SJCRH30 (cell line): ENCODE measurements at regions not wholly inside any gene's neighbourhood (a gene's known extent, or its start where the extent isn't known, plus 50 kb on each side); places are given as distances from the start of the nearest gene placed in this dataset.

Source experiments
- DNase-seq, 2 experiments: peaks; one replicate each; pipeline ENCODE4 v3.0.0-alpha.2; 2015 to 2020
- H3K27ac ChIP-seq: fragments of 250-450 bp; sonication (Bioruptor Pico); 2 replicates; pipeline ENCODE4 v1.5.1; 2020; ENCODE audit warnings: mild to moderate bottlenecking, moderate library complexity
- H3K27me3 ChIP-seq: fragments of 250-450 bp; sonication (Bioruptor Pico); 2 replicates; pipeline ENCODE4 v1.5.1; 2020; ENCODE audit warnings: mild to moderate bottlenecking, moderate library complexity
- H3K36me3 ChIP-seq: fragments of 250-450 bp; sonication (Bioruptor Pico); 2 replicates; pipeline ENCODE4 v1.5.1; 2020; ENCODE audit warnings: mild to moderate bottlenecking, moderate library complexity
- H3K4me1 ChIP-seq: fragments of 250-450 bp; sonication (Bioruptor Pico); 2 replicates; pipeline ENCODE4 v1.5.1; 2020; ENCODE audit warnings: mild to moderate bottlenecking, moderate library complexity
- H3K4me3 ChIP-seq: fragments of 250-450 bp; sonication (Bioruptor Pico); 2 replicates; pipeline ENCODE4 v1.5.1; 2020; ENCODE audit warnings: mild to moderate bottlenecking, moderate library complexity
- H3K9me3 ChIP-seq: fragments of 250-450 bp; sonication (Bioruptor Pico); replicated peaks from 2 replicates; pipeline ENCODE4 v1.5.1; 2020; ENCODE audit warnings: mild to moderate bottlenecking, moderate library complexity

DNA sequence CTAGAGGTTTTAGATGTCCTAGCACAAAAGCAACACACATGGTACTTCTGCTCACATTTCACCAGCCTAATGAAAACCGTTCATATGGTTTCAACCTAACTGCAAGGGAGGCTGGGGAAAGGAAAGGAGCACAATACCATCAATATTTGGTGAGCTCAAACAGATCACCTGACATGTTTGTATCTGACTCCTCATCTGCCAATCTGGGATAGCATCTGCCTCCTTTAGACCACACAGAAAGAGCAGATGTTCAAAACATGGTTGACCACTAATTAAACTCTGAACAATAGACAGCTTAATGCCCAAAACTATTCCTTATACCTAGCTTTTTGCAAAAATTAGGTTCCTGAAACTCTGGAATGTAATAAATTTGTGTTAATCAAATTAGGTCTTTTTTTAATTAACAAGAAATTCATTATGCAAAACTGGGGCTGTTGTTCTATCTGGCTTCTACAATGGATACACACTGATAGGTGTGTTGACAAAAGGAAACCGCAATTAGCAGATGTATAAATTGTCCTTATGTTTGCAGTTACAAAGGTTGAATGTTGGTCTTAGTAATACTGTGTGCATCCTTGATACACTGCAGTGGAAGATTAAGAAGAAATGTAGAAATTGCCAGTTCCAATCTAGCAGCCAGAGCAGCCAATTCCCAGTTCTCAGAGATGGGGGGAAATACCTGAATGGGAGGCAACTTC lies 89.3 kb downstream of the DUSP6 start:
- Histone ChIP-seq H3K27me3 (no peaks in the 10 kb centered on the region), H3K4me1 (peaks cover 25% of the 10 kb centered on the region)
- peak; percentile 19 to 49 for DNase-seq

DNA sequence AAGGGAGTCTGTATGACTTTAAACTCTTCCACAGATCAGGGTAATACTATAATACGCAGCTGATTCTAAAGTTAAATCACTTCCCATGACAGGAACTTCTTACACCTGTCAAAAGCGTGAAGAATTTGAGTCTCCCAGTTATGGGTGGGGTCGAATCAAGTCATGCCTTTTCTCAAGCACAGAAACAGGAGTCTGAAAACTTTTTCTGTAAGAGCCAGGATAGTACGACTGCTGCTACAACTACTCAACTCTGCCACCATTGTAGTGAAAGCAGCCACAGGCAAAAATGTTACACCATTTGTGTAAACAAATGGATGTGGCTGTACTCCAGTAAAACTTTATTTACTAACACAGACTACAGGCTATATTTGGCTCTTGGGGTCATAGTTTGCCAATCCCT lies 90.3 kb downstream of the DUSP6 start:
- Histone ChIP-seq H3K27me3 (no peaks in the 10 kb centered on the region), H3K4me3 (no peak overlapping the region), H3K4me1 (peaks cover 25% of the 10 kb centered on the region), H3K27ac (peak overlapping the region; percentile 78), H3K36me3 (no peaks in the 10 kb centered on the region), H3K9me3 (no peaks in the 10 kb centered on the region)
- peak; percentile 65 to 88 for DNase-seq

More for the DNA sequence above, 89.3 kb downstream of the DUSP6 start:
- H3K36me3 ChIP-seq: no peaks in the 10 kb centered on the region
- H3K9me3 ChIP-seq: no peaks in the 10 kb centered on the region
- peak overlapping the region; percentile 78 for H3K27ac ChIP-seq
- H3K4me3 ChIP-seq: no peak overlapping the region

DNA sequence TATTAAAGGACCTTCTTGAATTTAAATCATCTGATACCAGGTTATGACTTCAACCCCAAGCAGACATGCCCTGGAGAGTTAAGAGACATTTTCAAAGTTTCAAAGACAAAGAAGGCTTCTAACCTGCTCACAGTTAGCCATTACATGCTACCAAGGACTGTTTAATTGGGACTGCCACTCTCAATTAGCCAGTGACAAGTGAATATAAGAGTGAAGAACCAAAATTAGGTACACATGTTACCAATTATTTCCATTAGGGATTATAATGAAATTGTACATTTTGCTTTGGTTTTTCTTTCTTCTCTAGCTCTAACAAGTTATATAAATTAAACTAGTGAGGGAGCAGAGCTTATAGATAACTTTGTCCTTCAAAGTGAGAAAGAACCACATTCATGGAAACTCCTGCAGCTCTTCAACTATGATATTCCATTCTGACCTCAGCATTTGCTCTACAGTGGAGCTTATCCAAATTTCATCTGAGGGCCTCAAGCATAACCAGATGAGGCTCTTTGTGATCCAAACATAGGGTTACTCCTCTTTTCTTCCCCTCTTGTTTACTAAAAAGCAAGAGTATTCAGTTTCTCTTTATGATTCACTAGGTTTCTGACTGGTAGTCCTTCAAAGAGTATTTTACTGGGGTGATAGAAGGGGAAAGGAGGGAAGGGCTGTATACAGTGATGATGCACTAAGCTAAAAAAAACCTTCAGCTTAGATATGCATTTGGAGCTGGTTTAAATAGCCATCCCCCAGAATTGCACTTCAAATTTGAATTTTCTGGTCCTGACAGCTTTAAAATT lies 91.3 kb downstream of the DUSP6 start:
- DNase-seq: peak in 1 of 2 experiments; percentile 22
- H3K4me1 ChIP-seq: peaks cover 25% of the 10 kb centered on the region
- no peaks in the 10 kb centered on the region for H3K36me3 ChIP-seq
- H3K9me3 ChIP-seq: no peaks in the 10 kb centered on the region
- peak overlapping the region; percentile 78 for H3K27ac ChIP-seq
- no peaks in the 10 kb centered on the region for H3K27me3 ChIP-seq
- no peak overlapping the region for H3K4me3 ChIP-seq

- Histone ChIP-seq H3K27ac (no peak overlapping the region), H3K36me3 (no peaks in the 10 kb centered on the region), H3K27me3 (no peaks in the 10 kb centered on the region), H3K9me3 (no peaks in the 10 kb centered on the region), H3K4me3 (no peak overlapping the region), H3K4me1 (peaks cover 25% of the 10 kb centered on the region)
- no peak for DNase-seq
These were observed 92.5 kb downstream of the DUSP6 start for GRCh38 chr12:89259821-89260220.

DNA sequence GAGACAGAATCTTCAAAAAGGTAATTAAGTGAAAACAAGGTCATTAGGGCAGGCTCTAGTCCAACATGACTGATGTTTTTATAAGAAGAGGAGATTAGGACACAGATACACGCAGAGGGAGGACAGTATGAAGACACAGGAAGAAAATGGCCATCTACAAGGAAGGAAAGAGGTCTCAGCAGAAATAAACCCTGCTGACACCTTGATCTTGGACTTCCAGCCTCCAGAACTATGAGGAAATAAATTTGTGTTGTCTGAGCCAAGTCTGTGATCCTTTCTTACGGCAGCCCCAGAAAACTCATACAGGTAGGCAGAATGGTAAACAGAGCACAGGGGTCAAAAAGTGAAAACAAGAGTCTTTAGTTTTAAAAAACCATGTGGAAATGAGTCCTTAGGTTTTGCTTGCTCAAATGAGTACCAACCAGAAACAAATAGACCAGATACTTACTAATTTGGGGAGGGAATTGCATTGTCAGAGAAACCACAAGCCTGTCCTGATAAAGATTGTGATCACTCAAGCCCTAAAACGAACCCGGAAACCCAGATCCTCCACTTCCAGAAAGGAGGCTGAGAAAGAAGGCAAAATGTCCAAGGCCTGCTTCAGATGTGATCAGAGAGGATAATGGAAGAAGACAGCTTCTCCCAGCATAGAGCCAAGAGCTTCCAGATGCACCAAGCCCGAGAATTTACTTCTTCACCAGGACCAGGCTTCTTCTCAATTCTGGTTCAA lies 93.9 kb downstream of the DUSP6 start:
- Histone ChIP-seq H3K4me1 (peaks cover 28% of the 10 kb centered on the region), H3K27me3 (no peaks in the 10 kb centered on the region), H3K27ac (no peak overlapping the region), H3K36me3 (no peaks in the 10 kb centered on the region), H3K9me3 (no peaks in the 10 kb centered on the region; the same call in 1 of the 2 replicates), H3K4me3 (no peak overlapping the region)
- no peak for DNase-seq

DNA sequence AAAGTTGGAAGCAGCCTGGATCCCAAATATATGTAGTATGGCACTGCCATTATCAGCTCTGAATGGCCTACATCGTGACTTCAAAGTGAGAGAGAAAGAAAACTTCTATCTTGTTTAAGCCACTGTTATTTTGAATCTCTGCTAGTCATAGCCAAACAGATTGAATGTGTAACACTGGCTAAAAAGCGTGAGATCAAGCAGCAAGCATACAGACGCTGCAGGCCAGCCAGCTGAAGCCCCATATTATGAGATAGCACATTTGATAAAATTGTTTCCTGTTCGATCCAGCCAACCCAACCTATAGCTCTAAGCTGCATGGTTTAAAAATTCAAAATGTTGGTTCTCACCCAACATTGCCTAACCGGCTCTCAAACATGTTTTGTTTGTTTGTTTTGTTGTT lies 95.0 kb downstream of the DUSP6 start:
- Histone ChIP-seq H3K27me3 (no peaks in the 10 kb centered on the region), H3K4me3 (no peak overlapping the region), H3K4me1 (peaks cover 27% of the 10 kb centered on the region), H3K9me3 (no peaks in the 10 kb centered on the region; the same call in 1 of the 2 replicates), H3K27ac (no peak overlapping the region), H3K36me3 (no peaks in the 10 kb centered on the region)
- DNase-seq: no peak

GRCh38 chr12:89256060-89256459 lies 96.2 kb downstream of the DUSP6 start:
- Histone ChIP-seq H3K27me3 (no peaks in the 10 kb centered on the region), H3K36me3 (no peaks in the 10 kb centered on the region), H3K4me1 (peaks cover 14% of the 10 kb centered on the region), H3K9me3 (no peaks in the 10 kb centered on the region; the same call in 1 of the 2 replicates), H3K27ac (no peak overlapping the region), H3K4me3 (no peak overlapping the region)
- no peak for DNase-seq

DNA sequence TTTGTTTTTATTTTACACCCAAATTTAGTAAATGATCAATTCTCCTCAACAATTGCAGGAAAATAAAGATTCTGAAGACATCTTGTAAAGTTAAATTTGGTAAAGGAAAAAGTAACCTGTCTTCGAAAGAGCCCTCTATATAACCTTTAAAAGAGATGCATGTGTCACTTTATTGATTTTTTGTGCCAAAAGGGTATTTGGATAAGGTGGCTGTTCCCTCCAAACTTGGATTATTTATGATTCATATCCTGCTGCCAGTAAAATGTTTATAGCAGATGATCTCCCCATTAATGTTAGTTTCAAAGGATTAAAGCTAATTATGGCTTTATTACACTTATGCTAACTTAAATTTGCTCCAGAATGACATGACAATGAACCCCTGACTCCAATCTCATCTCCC lies 98.8 kb downstream of the DUSP6 start:
- no peak overlapping the region for H3K27ac ChIP-seq

GRCh38 chr12:89252284-89252683 lies 100.0 kb downstream of the DUSP6 start:
- DNase-seq: no peak
- no peak overlapping the region for H3K4me3 ChIP-seq

More for the DNA sequence above, 98.8 kb downstream of the DUSP6 start:
- no peaks in the 10 kb centered on the region for H3K36me3 ChIP-seq
- H3K4me1 ChIP-seq: peaks cover 11% of the 10 kb centered on the region
- H3K9me3 ChIP-seq: no peaks in the 10 kb centered on the region; the same call in 1 of the 2 replicates
- DNase-seq: no peak
- no peak overlapping the region for H3K4me3 ChIP-seq
- no peaks in the 10 kb centered on the region for H3K27me3 ChIP-seq

GRCh38 chr12:89251342-89252271 lies 100.7 kb downstream of the DUSP6 start:
- Histone ChIP-seq H3K9me3 (no peaks in the 10 kb centered on the region; the same call in 1 of the 2 replicates), H3K27ac (no peak overlapping the region), H3K4me3 (no peak overlapping the region), H3K36me3 (no peaks in the 10 kb centered on the region), H3K27me3 (no peaks in the 10 kb centered on the region), H3K4me1 (peaks cover 23% of the 10 kb centered on the region)
- DNase-seq: no peak

More at GRCh38 chr12:89252284-89252683, 100.0 kb downstream of the DUSP6 start:
- no peak overlapping the region for H3K27ac ChIP-seq
- no peaks in the 10 kb centered on the region; the same call in 1 of the 2 replicates for H3K9me3 ChIP-seq
- no peaks in the 10 kb centered on the region for H3K36me3 ChIP-seq
- H3K27me3 ChIP-seq: no peaks in the 10 kb centered on the region
- peaks cover 20% of the 10 kb centered on the region for H3K4me1 ChIP-seq

GRCh38 chr12:89250636-89251035 lies 101.7 kb downstream of the DUSP6 start:
- H3K36me3 ChIP-seq: no peaks in the 10 kb centered on the region
- H3K4me3 ChIP-seq: no peak overlapping the region
- peaks cover 23% of the 10 kb centered on the region for H3K4me1 ChIP-seq
- no peak for DNase-seq
- H3K27ac ChIP-seq: no peak overlapping the region
- H3K9me3 ChIP-seq: no peaks in the 10 kb centered on the region; the same call in 1 of the 2 replicates
- H3K27me3 ChIP-seq: no peaks in the 10 kb centered on the region

DNA sequence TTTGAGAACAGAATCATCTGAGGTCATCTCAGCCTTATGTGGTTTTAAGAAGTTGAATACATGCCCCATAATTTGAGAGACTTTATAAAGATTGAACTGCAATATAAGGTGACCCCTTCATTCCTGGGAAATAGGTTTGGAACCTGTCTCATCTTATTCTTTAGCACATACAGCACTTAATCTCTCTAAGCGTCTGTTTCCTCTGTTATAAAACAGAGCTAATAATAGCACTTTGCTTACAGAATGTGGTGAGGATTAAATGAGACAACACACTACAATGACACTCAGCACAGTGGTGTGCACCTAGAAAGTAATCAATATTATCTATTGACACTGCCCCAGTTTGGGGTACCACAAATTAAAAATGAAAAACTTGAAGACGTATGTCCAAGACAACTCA lies 102.1 kb downstream of the DUSP6 start:
- Histone ChIP-seq H3K9me3 (no peaks in the 10 kb centered on the region; the same call in 1 of the 2 replicates), H3K27ac (no peak overlapping the region), H3K27me3 (no peaks in the 10 kb centered on the region), H3K4me3 (no peak overlapping the region), H3K4me1 (peaks cover 23% of the 10 kb centered on the region), H3K36me3 (no peaks in the 10 kb centered on the region)
- DNase-seq: no peak

DNA sequence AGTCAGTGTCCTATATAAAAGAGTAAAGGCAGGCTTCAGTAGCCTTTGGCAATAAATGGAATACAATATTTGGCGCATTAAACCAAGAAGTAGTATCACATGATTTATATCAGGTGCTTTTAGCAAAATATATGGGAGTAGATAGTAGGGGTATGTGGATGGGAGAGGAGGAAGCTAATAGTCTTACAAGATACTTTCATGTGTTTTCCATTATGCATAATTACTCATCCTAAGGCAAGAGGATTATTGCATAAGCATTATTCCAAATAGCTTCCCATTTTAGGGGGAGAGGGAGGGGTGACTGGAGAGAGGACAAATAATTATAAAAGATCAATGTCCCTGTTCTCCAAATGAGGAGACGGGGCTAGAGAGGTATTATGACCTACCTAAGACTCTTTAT lies 104.3 kb downstream of the DUSP6 start:
- DNase-seq: no peak
- Histone ChIP-seq H3K36me3 (no peaks in the 10 kb centered on the region), H3K9me3 (no peaks in the 10 kb centered on the region; the same call in 1 of the 2 replicates), H3K4me1 (peaks cover 16% of the 10 kb centered on the region), H3K27me3 (no peaks in the 10 kb centered on the region), H3K27ac (no peak overlapping the region), H3K4me3 (no peak overlapping the region)

GRCh38 chr12:89247541-89247942 lies 104.8 kb downstream of the DUSP6 start:
- H3K4me1 ChIP-seq: peaks cover 12% of the 10 kb centered on the region
- no peaks in the 10 kb centered on the region for H3K27me3 ChIP-seq
- H3K4me3 ChIP-seq: no peak overlapping the region
- no peak overlapping the region for H3K27ac ChIP-seq
- DNase-seq: peak; percentile 38 to 79
- no peaks in the 10 kb centered on the region; the same call in 1 of the 2 replicates for H3K9me3 ChIP-seq
- H3K36me3 ChIP-seq: no peaks in the 10 kb centered on the region
